ENCODE measurements at regions not wholly inside any gene's neighbourhood (a gene's known extent, or its start where the extent isn't known, plus 50 kb on each side); places are given as distances from the start of the nearest gene placed in this dataset.
"Not testable (repeated sequence)": the region's sequence is repeated elsewhere in the genome, so short reads cannot be mapped to it uniquely, and the experiment has no call there.

DNA sequence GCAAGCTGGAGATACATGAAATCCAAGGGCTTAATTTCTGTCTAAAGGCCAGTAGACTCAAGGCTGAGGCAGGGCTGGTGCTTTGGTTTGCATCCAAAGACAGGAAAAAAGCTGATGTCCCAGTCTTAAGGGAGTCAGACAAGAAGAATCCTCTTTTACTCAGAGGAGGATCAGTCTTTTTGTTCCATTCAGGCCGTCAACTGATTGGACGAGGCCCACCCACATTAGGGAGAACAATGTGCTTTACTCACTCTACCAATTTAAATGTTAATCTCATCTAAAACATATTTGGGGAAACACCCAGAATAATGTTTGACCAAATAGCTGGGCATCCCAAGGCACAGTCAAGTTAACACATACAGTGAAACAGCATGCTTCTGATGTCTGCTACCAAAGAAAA lies 388.5 kb upstream of the CHRM2 start:
- no peak overlapping the region for H3K4me3 ChIP-seq (ENCODE audit: low read depth, low read length)
- TF ChIP-seq, protein P1, sequence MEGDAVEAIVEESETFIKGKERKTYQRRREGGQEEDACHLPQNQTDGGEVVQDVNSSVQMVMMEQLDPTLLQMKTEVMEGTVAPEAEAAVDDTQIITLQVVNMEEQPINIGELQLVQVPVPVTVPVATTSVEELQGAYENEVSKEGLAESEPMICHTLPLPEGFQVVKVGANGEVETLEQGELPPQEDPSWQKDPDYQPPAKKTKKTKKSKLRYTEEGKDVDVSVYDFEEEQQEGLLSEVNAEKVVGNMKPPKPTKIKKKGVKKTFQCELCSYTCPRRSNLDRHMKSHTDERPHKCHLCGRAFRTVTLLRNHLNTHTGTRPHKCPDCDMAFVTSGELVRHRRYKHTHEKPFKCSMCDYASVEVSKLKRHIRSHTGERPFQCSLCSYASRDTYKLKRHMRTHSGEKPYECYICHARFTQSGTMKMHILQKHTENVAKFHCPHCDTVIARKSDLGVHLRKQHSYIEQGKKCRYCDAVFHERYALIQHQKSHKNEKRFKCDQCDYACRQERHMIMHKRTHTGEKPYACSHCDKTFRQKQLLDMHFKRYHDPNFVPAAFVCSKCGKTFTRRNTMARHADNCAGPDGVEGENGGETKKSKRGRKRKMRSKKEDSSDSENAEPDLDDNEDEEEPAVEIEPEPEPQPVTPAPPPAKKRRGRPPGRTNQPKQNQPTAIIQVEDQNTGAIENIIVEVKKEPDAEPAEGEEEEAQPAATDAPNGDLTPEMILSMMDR (IDR thresholded peaks at IDR 0.05; ENCODE audit: low read depth, low read length, missing control alignments), result no peak
- no peak for DNase-seq (ENCODE audit: low read depth)

DNA sequence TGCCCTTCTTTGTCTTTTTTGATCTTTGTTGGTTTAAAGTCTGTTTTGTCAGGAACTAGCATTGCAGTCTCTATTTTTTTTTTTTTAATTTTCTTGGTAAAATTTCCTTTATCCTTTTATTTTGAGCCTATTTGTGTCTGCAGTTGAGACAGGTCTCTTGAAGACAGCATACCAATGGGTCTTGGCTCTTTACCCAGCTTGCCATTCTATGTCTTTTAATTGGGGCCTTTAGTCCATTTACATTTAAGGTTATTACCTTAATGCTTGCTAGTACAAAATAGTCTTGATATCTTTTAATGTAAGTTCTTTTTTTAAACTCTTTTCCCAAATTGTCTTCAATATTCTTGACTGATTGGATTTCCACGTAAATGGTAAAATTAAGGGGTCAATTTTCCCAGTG lies 398.3 kb upstream of the CHRM2 start:
- DNase-seq (ENCODE audit: low read depth), result no peak
- H3K4me3 ChIP-seq (ENCODE audit: low read depth, low read length), result no peak overlapping the region

DNA sequence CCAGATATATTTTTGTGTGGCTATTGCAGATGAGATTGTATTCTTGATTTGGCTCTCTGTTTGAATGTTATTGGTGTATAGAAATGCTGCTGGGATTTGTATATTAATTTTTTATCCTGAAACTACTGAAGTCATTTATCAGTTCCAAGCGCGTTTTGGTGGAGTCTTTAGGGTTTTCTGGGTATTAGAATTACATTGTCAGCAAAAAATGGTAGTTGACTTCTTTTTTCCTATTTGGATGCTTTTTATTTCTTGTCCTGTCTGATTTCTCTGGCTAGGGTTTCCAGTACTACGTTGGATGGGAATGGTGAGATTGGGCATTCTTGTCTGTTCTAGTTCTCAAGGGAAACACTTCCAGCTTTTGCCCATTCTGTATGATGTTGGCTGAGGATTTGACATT lies 415.5 kb upstream of the CHRM2 start:
- TF ChIP-seq, protein P1 (IDR thresholded peaks at IDR 0.05; ENCODE audit: low read depth, low read length, missing control alignments), result no peak
- no peak for DNase-seq (ENCODE audit: low read depth)
- H3K4me3 ChIP-seq (ENCODE audit: low read depth, low read length), result no peak overlapping the region

More for the DNA sequence above, 398.3 kb upstream of the CHRM2 start:
- TF ChIP-seq, protein P1 (IDR thresholded peaks at IDR 0.05; ENCODE audit: low read depth, low read length, missing control alignments), result no peak

DNA sequence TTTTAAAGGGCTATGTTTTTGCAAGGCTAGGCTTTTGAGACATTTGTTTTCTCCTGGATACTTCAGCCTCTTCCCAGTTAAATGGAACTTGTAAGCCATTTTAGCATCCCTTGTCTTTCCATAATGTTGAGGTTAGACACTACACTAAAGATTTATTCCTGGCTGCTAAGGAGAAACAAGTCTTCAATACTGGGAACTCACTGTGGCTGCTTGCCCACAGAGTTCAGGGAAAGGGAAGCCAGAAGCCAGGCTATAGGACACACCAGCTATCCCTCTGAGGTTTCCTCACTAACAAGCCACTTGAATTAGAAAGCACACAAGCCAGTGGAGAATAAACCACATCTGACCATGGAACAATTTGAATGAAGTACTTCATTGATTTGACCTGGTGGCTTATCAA lies 421.7 kb upstream of the CHRM2 start:
- TF ChIP-seq, protein P1 (IDR thresholded peaks at IDR 0.05; ENCODE audit: low read depth, low read length, missing control alignments), result no peak
- H3K4me3 ChIP-seq (ENCODE audit: low read depth, low read length), result no peak overlapping the region
- no peak for DNase-seq (ENCODE audit: low read depth)

DNA sequence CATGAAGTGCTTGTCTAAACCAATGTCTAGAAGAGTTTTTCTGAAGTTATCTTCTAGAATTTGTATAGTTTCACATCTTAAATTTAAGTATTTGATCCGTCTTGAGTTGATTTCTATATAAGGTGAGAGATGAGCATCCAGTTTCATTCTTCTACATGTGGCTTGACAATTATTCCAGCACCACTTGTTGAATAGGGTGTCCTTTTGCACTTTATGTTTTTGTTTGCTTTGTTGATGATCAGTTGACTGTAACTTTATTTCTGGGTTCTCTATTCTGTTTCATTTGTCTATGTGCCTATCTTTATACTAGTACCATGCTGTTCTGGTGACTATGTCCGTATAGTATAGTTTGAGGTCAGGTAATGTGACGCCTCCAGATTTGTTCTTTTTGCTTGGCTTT lies 426.6 kb upstream of the CHRM2 start:
- H3K4me3 ChIP-seq (ENCODE audit: low read depth, low read length), result no peak overlapping the region
- DNase-seq (ENCODE audit: low read depth), result no peak
- TF ChIP-seq, protein P1 (IDR thresholded peaks at IDR 0.05; ENCODE audit: low read depth, low read length, missing control alignments), result no peak

DNA sequence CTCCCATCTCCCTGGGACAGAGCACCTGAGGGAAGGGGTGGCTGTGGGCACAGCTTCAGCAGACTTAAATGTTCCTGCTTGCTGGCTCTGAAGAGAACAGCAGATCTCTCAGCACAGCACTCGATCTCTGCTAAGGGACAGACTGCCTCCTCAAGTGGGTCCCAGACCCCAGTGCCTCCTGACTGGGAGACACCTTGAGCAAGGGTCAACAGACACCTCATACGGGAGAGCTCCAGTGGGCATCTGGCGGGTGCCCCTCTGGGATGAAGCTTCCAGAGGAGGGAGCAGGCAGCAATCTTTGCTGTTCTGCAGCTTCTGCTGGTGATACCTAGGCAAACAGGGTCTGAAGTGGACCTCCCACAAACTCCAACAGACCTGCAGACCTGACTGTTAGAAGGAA lies 436.7 kb upstream of the CHRM2 start:
- not testable (repeated sequence) for DNase-seq (ENCODE audit: low read depth); H3K4me3 ChIP-seq (ENCODE audit: low read depth, low read length)

DNA sequence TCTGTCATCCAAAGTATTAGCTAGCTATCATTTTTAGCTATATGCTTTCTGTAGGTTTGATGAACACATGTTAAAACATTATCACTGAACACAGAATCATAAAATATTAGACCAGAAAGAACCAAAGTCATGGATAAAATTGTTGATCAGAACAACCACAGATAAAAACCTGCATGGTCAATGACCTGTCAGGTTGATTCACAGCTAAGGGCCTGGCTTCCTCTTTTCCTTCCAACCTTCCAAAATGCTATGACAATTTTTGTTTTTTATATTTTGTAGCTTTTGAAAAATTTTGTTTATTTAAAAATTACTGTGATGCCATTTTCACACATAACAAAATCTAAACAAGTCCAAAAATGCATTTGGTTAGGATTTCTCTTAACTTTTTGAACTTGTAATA lies 444.4 kb upstream of the CHRM2 start:
- no peak for DNase-seq (ENCODE audit: low read depth)
- no peak overlapping the region for H3K4me3 ChIP-seq (ENCODE audit: low read depth, low read length)
- TF ChIP-seq, protein P1 (IDR thresholded peaks at IDR 0.05; ENCODE audit: low read depth, low read length, missing control alignments), result no peak

DNA sequence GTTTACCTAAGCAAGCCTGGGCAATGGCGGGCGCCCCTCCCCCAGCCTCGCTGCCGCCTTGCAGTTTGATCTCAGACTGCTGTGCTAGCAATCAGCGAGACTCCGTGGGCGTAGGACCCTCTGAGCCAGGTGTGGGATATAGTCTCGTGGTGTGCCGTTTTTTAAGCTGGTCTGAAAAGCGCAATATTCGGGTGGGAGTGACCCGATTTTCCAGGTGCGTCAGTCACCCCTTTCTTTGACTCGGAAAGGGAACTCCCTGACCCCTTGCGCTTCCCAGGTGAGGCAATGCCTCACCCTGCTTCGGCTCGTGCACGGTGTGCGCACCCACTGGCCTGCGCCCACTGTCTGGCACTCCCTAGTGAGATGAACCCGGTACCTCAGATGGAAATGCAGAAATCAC lies 442.6 kb upstream of the MTPN start:
- not testable (repeated sequence) for H3K4me3 ChIP-seq (ENCODE audit: low read depth, low read length)

More for the DNA sequence above, 442.6 kb upstream of the MTPN start:
- DNase-seq (ENCODE audit: low read depth), result not testable (repeated sequence)

All from GM12864 (cell line).